Kidney epithelial cell (primary cell): ENCODE measurements at regions not wholly inside any gene's neighbourhood (a gene's known extent, or its start where the extent isn't known, plus 50 kb on each side); places are given as distances from the start of the nearest gene placed in this dataset.

ENCODE experiments used
- DNase-seq: peaks from one replicate; pipeline ENCODE4 v3.0.0-alpha.2; 2010; ENCODE audit warnings: low read depth
- H3K27me3 ChIP-seq: 2 replicates; pipeline ENCODE4 v1.6.0; 2011; ENCODE audit warnings: low read length; ENCODE audit not compliant: control insufficient read depth, insufficient read depth
- H3K36me3 ChIP-seq: 2 replicates; pipeline ENCODE4 v1.5.1; 2011; ENCODE audit warnings: low read length; ENCODE audit not compliant: control insufficient read depth, insufficient read depth
- H3K4me3 ChIP-seq: 2 replicates; pipeline ENCODE4 v1.5.1; 2011; ENCODE audit warnings: low read depth, mild to moderate bottlenecking, control low read depth, low read length
- CTCF ChIP-seq: IDR thresholded peaks from 2 replicates; pipeline ENCODE4 v1.5.1; 2011; ENCODE audit warnings: mild to moderate bottlenecking, moderate library complexity, low read length, control low read depth, inconsistent platforms; ENCODE audit not compliant: insufficient read depth, poor library complexity, severe bottlenecking

GRCh38 chr13:61654481-61654880 lies 238.8 kb upstream of the PCDH20 start:
- TF ChIP-seq CTCF, result no peak

GRCh38 chr13:61648547-61648946 lies 232.9 kb upstream of the PCDH20 start:
- DNase-seq, result no peak
- no peaks in the 10 kb centered on the region for H3K36me3 ChIP-seq
- H3K4me3 ChIP-seq, result no peak overlapping the region
- no peaks in the 10 kb centered on the region for H3K27me3 ChIP-seq
- TF ChIP-seq CTCF, result no peak

More at GRCh38 chr13:61654481-61654880, 238.8 kb upstream of the PCDH20 start:
- H3K36me3 ChIP-seq, result no peaks in the 10 kb centered on the region
- H3K27me3 ChIP-seq, result no peaks in the 10 kb centered on the region
- H3K4me3 ChIP-seq, result no peak overlapping the region
- no peak for DNase-seq

GRCh38 chr13:61612192-61612591 lies 196.5 kb upstream of the PCDH20 start:
- no peak for TF ChIP-seq CTCF
- Histone ChIP-seq H3K27me3 (no peaks in the 10 kb centered on the region), H3K36me3 (no peaks in the 10 kb centered on the region), H3K4me3 (no peak overlapping the region)
- no peak for DNase-seq

- no peak for TF ChIP-seq CTCF
- no peak for DNase-seq
- Histone ChIP-seq H3K27me3 (no peaks in the 10 kb centered on the region), H3K36me3 (no peaks in the 10 kb centered on the region), H3K4me3 (no peak overlapping the region)
Observed at GRCh38 chr13:61608138-61608537, 192.5 kb upstream of the PCDH20 start.

GRCh38 chr13:61600360-61601033 lies 184.8 kb upstream of the PCDH20 start:
- no peak for TF ChIP-seq CTCF
- no peaks in the 10 kb centered on the region for H3K36me3 ChIP-seq
- DNase-seq, result no peak
- H3K4me3 ChIP-seq, result no peak overlapping the region
- no peaks in the 10 kb centered on the region for H3K27me3 ChIP-seq

GRCh38 chr13:61592489-61592888 lies 176.8 kb upstream of the PCDH20 start:
- DNase-seq, result no peak
- Histone ChIP-seq H3K36me3 (no peaks in the 10 kb centered on the region), H3K4me3 (no peak overlapping the region), H3K27me3 (no peaks in the 10 kb centered on the region)
- TF ChIP-seq CTCF, result no peak
